GM23338 (cell line): ENCODE measurements at regions not wholly inside any gene's neighbourhood (a gene's known extent, or its start where the extent isn't known, plus 50 kb on each side); places are given as distances from the start of the nearest gene placed in this dataset.

Experiments
- ATAC-seq: fragments of 200-7000 bp; cut with Tn5 transposase; 3 replicates; pipeline ENCODE4 v1.9.1; 2020
- DNase-seq: peaks from one replicate; pipeline ENCODE4 v3.0.0-alpha.2; 2015; ENCODE audit warnings: low spot score
- H2AFZ ChIP-seq: fragments of 200-600 bp; sonication (generic); 2 replicates; pipeline ENCODE4 v1.8.0; 2016; ENCODE audit warnings: antibody characterized with exemption, mild to moderate bottlenecking, moderate library complexity
- H3F3A ChIP-seq: fragments of 200-600 bp; sonication (generic); replicated peaks from 2 replicates; pipeline ENCODE4 v1.8.0; 2017; ENCODE audit warnings: antibody characterized with exemption, mixed run types, low read depth
- H3K27ac ChIP-seq: fragments of 200-600 bp; sonication (generic); 2 replicates; pipeline ENCODE4 v1.6.1; 2016; ENCODE audit warnings: low read depth
- H3K27me3 ChIP-seq: fragments of 200-600 bp; sonication (generic); 2 replicates; pipeline ENCODE4 v1.8.0; 2016; ENCODE audit warnings: mild to moderate bottlenecking, mixed run types, moderate library complexity; ENCODE audit not compliant: insufficient read depth
- H3K36me3 ChIP-seq: fragments of 200-600 bp; sonication (generic); 2 replicates; pipeline ENCODE4 v1.8.0; 2016; ENCODE audit warnings: mild to moderate bottlenecking; ENCODE audit not compliant: insufficient read depth
- H3K4me1 ChIP-seq: fragments of 200-600 bp; sonication (generic); 2 replicates; pipeline ENCODE4 v1.8.0; 2016; ENCODE audit warnings: mild to moderate bottlenecking, moderate library complexity; ENCODE audit not compliant: insufficient read depth
- H3K4me2 ChIP-seq: fragments of 200-600 bp; sonication (generic); 2 replicates; pipeline ENCODE4 v1.7.1; 2017; ENCODE audit warnings: mixed run types
- H3K4me3 ChIP-seq: fragments of 200-600 bp; sonication (generic); 2 replicates; pipeline ENCODE4 v1.6.1; 2016; ENCODE audit warnings: mixed run types
- H3K79me2 ChIP-seq: fragments of 200-600 bp; sonication (generic); replicated peaks from 2 replicates; pipeline ENCODE4 v1.8.0; 2017; ENCODE audit warnings: mild to moderate bottlenecking; ENCODE audit not compliant: insufficient read depth
- H3K9me2 ChIP-seq: fragments of 200-600 bp; sonication (generic); 2 replicates; pipeline ENCODE4 v1.8.0; 2017; ENCODE audit not compliant: insufficient read depth
- H4K20me1 ChIP-seq: fragments of 200-600 bp; sonication (generic); replicated peaks from 2 replicates; pipeline ENCODE4 v1.8.0; 2017; ENCODE audit warnings: mild to moderate bottlenecking; ENCODE audit not compliant: insufficient read depth
- H3K27ac Mint-ChIP-seq: 2 replicates; pipeline ENCODE4 v1.8.0; 2020; ENCODE audit warnings: inconsistent platforms, mild to moderate bottlenecking, moderate library complexity, mixed read lengths
- H3K27me3 Mint-ChIP-seq: 3 replicates; pipeline ENCODE4 v1.8.0; 2022; ENCODE audit warnings: low read depth, mild to moderate bottlenecking, moderate library complexity, mixed read lengths, inconsistent platforms; ENCODE audit not compliant: insufficient read depth, poor library complexity
- H3K36me3 Mint-ChIP-seq: 3 replicates; pipeline ENCODE4 v1.8.0; 2021; ENCODE audit warnings: low read depth, mild to moderate bottlenecking, inconsistent platforms, moderate library complexity, mixed read lengths
- H3K4me1 Mint-ChIP-seq: 3 replicates; pipeline ENCODE4 v1.8.0; 2020; ENCODE audit warnings: mild to moderate bottlenecking, inconsistent platforms, mixed read lengths
- H3K4me3 Mint-ChIP-seq: 3 replicates; pipeline ENCODE4 v1.8.0; 2021; ENCODE audit warnings: moderate library complexity, mild to moderate bottlenecking, inconsistent platforms, mixed read lengths
- H3K9me3 Mint-ChIP-seq: 3 replicates; pipeline ENCODE4 v1.8.0; 2020; ENCODE audit warnings: moderate library complexity, mild to moderate bottlenecking, inconsistent platforms, mixed read lengths
- CREB1 ChIP-seq: fragments of 250-450 bp; sonication (Bioruptor Pico); IDR thresholded peaks from 2 replicates; pipeline ENCODE4 v1.5.0; 2020; ENCODE audit warnings: low read depth, mild to moderate bottlenecking, moderate library complexity
- ETS1 ChIP-seq: IDR thresholded peaks from 2 replicates; pipeline ENCODE4 v1.6.1; 2016; ENCODE audit warnings: antibody characterized with exemption
- EZH2 ChIP-seq: fragments of 200-600 bp; sonication (generic); IDR thresholded peaks from one replicate; pipeline ENCODE4 v1.8.0; 2017; ENCODE audit warnings: antibody characterized with exemption, mild to moderate bottlenecking, low read depth; ENCODE audit not compliant: unreplicated experiment
- EZH2phosphoT487 ChIP-seq: fragments of 200-600 bp; sonication (generic); IDR thresholded peaks from one replicate; pipeline ENCODE4 v1.8.1; 2018; ENCODE audit warnings: antibody characterized with exemption; ENCODE audit not compliant: unreplicated experiment
- JUNB ChIP-seq: IDR thresholded peaks from one replicate; pipeline ENCODE4 v1.6.1; 2016; ENCODE audit warnings: antibody characterized with exemption; ENCODE audit not compliant: unreplicated experiment
- NANOG ChIP-seq: IDR thresholded peaks from 2 replicates; pipeline ENCODE4 v1.6.1; 2016; ENCODE audit warnings: antibody characterized with exemption, borderline replicate concordance
- POLR2AphosphoS5 ChIP-seq: IDR thresholded peaks from 2 replicates; pipeline ENCODE4 v1.6.1; 2016; ENCODE audit warnings: antibody characterized with exemption, low read depth
- STAT1 ChIP-seq: IDR thresholded peaks from one replicate; pipeline ENCODE4 v1.6.1; 2016; ENCODE audit warnings: antibody characterized with exemption; ENCODE audit not compliant: unreplicated experiment
- ZNF114 ChIP-seq: fragments of 250-450 bp; sonication (Bioruptor Pico); IDR thresholded peaks from 2 replicates; pipeline ENCODE4 v1.5.0; 2020; ENCODE audit warnings: mild to moderate bottlenecking, moderate library complexity
- ZNF331 ChIP-seq: fragments of 250-450 bp; sonication (Bioruptor Pico); IDR thresholded peaks from 2 replicates; pipeline ENCODE4 v1.5.0; 2020; ENCODE audit warnings: low read depth, mild to moderate bottlenecking, moderate library complexity
- TF ChIP-seq, protein P1 (sequence below): IDR thresholded peaks from one replicate; pipeline ENCODE4 v1.6.1; 2018; ENCODE audit warnings: antibody characterized with exemption; ENCODE audit not compliant: unreplicated experiment
- TF ChIP-seq, protein P2 (sequence below), 2 experiments: fragments of 200-600 bp in 1 of 2; sonication (generic) in 1 of 2; conservative IDR thresholded peaks; 2 replicates each; pipeline versions ENCODE4 v1.5.1 to v1.6.1; 2016 to 2017; ENCODE audit warnings: antibody characterized with exemption in 2 of 2, low read depth in 2 of 2, mild to moderate bottlenecking in 2 of 2, moderate library complexity in 1 of 2
- TF ChIP-seq, protein P3 (sequence below): fragments of 250-450 bp; sonication (Bioruptor Pico); IDR thresholded peaks from 2 replicates; pipeline ENCODE4 v1.5.0; 2020; ENCODE audit warnings: mild to moderate bottlenecking, moderate library complexity

- DNase-seq (no peak), ATAC-seq (no peak)
- H3K79me2 ChIP-seq, result no peaks in the 10 kb centered on the region
- TF ChIP-seq CREB1 (no peak), STAT1 (no peak), EZH2phosphoT487 (no peak), POLR2AphosphoS5 (no peak), NANOG (no peak), ZNF331 (CRISPR knock-in tag) (no peak), ZNF114 (CRISPR knock-in tag) (no peak), EZH2 (no peak), ETS1 (no peak), JUNB (no peak)
- TF ChIP-seq, protein P1, sequence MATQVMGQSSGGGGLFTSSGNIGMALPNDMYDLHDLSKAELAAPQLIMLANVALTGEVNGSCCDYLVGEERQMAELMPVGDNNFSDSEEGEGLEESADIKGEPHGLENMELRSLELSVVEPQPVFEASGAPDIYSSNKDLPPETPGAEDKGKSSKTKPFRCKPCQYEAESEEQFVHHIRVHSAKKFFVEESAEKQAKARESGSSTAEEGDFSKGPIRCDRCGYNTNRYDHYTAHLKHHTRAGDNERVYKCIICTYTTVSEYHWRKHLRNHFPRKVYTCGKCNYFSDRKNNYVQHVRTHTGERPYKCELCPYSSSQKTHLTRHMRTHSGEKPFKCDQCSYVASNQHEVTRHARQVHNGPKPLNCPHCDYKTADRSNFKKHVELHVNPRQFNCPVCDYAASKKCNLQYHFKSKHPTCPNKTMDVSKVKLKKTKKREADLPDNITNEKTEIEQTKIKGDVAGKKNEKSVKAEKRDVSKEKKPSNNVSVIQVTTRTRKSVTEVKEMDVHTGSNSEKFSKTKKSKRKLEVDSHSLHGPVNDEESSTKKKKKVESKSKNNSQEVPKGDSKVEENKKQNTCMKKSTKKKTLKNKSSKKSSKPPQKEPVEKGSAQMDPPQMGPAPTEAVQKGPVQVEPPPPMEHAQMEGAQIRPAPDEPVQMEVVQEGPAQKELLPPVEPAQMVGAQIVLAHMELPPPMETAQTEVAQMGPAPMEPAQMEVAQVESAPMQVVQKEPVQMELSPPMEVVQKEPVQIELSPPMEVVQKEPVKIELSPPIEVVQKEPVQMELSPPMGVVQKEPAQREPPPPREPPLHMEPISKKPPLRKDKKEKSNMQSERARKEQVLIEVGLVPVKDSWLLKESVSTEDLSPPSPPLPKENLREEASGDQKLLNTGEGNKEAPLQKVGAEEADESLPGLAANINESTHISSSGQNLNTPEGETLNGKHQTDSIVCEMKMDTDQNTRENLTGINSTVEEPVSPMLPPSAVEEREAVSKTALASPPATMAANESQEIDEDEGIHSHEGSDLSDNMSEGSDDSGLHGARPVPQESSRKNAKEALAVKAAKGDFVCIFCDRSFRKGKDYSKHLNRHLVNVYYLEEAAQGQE, result no peak
- TF ChIP-seq, protein P2, sequence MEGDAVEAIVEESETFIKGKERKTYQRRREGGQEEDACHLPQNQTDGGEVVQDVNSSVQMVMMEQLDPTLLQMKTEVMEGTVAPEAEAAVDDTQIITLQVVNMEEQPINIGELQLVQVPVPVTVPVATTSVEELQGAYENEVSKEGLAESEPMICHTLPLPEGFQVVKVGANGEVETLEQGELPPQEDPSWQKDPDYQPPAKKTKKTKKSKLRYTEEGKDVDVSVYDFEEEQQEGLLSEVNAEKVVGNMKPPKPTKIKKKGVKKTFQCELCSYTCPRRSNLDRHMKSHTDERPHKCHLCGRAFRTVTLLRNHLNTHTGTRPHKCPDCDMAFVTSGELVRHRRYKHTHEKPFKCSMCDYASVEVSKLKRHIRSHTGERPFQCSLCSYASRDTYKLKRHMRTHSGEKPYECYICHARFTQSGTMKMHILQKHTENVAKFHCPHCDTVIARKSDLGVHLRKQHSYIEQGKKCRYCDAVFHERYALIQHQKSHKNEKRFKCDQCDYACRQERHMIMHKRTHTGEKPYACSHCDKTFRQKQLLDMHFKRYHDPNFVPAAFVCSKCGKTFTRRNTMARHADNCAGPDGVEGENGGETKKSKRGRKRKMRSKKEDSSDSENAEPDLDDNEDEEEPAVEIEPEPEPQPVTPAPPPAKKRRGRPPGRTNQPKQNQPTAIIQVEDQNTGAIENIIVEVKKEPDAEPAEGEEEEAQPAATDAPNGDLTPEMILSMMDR (conservative IDR thresholded peaks at IDR 0.05; ENCODE audit: low read depth in 2 of 2), result no peak
- TF ChIP-seq, protein P3, sequence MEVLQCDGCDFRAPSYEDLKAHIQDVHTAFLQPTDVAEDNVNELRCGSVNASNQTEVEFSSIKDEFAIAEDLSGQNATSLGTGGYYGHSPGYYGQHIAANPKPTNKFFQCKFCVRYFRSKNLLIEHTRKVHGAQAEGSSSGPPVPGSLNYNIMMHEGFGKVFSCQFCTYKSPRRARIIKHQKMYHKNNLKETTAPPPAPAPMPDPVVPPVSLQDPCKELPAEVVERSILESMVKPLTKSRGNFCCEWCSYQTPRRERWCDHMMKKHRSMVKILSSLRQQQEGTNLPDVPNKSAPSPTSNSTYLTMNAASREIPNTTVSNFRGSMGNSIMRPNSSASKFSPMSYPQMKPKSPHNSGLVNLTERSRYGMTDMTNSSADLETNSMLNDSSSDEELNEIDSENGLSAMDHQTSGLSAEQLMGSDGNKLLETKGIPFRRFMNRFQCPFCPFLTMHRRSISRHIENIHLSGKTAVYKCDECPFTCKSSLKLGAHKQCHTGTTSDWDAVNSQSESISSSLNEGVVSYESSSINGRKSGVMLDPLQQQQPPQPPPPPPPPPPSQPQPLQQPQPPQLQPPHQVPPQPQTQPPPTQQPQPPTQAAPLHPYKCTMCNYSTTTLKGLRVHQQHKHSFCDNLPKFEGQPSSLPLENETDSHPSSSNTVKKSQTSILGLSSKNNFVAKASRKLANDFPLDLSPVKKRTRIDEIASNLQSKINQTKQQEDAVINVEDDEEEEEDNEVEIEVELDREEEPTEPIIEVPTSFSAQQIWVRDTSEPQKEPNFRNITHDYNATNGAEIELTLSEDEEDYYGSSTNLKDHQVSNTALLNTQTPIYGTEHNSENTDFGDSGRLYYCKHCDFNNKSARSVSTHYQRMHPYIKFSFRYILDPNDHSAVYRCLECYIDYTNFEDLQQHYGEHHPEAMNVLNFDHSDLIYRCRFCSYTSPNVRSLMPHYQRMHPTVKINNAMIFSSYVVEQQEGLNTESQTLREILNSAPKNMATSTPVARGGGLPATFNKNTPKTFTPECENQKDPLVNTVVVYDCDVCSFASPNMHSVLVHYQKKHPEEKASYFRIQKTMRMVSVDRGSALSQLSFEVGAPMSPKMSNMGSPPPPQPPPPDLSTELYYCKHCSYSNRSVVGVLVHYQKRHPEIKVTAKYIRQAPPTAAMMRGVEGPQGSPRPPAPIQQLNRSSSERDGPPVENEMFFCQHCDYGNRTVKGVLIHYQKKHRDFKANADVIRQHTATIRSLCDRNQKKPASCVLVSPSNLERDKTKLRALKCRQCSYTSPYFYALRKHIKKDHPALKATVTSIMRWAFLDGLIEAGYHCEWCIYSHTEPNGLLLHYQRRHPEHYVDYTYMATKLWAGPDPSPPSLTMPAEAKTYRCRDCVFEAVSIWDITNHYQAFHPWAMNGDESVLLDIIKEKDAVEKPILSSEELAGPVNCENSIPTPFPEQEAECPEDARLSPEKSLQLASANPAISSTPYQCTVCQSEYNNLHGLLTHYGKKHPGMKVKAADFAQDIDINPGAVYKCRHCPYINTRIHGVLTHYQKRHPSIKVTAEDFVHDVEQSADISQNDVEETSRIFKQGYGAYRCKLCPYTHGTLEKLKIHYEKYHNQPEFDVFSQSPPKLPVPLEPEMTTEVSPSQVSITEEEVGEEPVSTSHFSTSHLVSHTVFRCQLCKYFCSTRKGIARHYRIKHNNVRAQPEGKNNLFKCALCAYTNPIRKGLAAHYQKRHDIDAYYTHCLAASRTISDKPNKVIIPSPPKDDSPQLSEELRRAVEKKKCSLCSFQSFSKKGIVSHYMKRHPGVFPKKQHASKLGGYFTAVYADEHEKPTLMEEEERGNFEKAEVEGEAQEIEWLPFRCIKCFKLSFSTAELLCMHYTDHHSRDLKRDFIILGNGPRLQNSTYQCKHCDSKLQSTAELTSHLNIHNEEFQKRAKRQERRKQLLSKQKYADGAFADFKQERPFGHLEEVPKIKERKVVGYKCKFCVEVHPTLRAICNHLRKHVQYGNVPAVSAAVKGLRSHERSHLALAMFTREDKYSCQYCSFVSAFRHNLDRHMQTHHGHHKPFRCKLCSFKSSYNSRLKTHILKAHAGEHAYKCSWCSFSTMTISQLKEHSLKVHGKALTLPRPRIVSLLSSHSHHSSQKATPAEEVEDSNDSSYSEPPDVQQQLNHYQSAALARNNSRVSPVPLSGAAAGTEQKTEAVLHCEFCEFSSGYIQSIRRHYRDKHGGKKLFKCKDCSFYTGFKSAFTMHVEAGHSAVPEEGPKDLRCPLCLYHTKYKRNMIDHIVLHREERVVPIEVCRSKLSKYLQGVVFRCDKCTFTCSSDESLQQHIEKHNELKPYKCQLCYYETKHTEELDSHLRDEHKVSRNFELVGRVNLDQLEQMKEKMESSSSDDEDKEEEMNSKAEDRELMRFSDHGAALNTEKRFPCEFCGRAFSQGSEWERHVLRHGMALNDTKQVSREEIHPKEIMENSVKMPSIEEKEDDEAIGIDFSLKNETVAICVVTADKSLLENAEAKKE (CRISPR knock-in tag), result no peak
- Mint-ChIP-seq H3K9me3 (no peaks in the 10 kb centered on the region), H3K27ac (no peak overlapping the region), H3K27me3 (no peaks in the 10 kb centered on the region), H3K36me3 (no peaks in the 10 kb centered on the region), H3K4me3 (no peak overlapping the region), H3K4me1 (0 out of 3 replicates have a peak, but pooled peaks cover 5% of the 10 kb centered on the region)
- H3K4me3 ChIP-seq, result no peak overlapping the region
- no peak overlapping the region for H2AFZ ChIP-seq
- H3K27ac ChIP-seq, result no peak overlapping the region
- no peaks in the 10 kb centered on the region for H3K9me2 ChIP-seq
- no peaks in the 10 kb centered on the region for H3K27me3 ChIP-seq
- H3K4me1 ChIP-seq, result no peaks in the 10 kb centered on the region
- H3F3A ChIP-seq, result no peaks in the 10 kb centered on the region
- no peaks in the 10 kb centered on the region for H3K36me3 ChIP-seq
- no peak overlapping the region for H3K4me2 ChIP-seq
- H4K20me1 ChIP-seq, result no peaks in the 10 kb centered on the region
These were observed 336.0 kb upstream of the PCDH15 start for GRCh38 chr10:55137063-55137462.
